ENCODE measurements at regions not wholly inside any gene's neighbourhood (a gene's known extent, or its start where the extent isn't known, plus 50 kb on each side); places are given as distances from the start of the nearest gene placed in this dataset.

- Mint-ChIP-seq H3K4me3 (ENCODE audit: unreplicated experiment) (no peak overlapping the region), H3K27ac (ENCODE audit: unreplicated experiment) (no peak overlapping the region), H3K27me3 (ENCODE audit: unreplicated experiment) (no peaks in the 10 kb centered on the region), H3K9me3 (ENCODE audit: unreplicated experiment) (no peaks in the 10 kb centered on the region), H3K4me1 (ENCODE audit: unreplicated experiment) (no peaks in the 10 kb centered on the region), H3K36me3 (ENCODE audit: low read depth, unreplicated experiment) (no peaks in the 10 kb centered on the region)
- no peak for TF ChIP-seq CTCF (IDR thresholded peaks at IDR 0.05; ENCODE audit: unreplicated experiment)
- no peak for DNase-seq (ENCODE audit: low spot score)
Measured at GRCh38 chr11:80694385-80694784, 1253.6 kb upstream of the TENM4 start.

- Mint-ChIP-seq H3K4me3 (ENCODE audit: unreplicated experiment) (no peak overlapping the region), H3K4me1 (ENCODE audit: unreplicated experiment) (no peaks in the 10 kb centered on the region), H3K27me3 (ENCODE audit: unreplicated experiment) (no peaks in the 10 kb centered on the region), H3K9me3 (ENCODE audit: unreplicated experiment) (no peaks in the 10 kb centered on the region), H3K27ac (ENCODE audit: unreplicated experiment) (no peak overlapping the region), H3K36me3 (ENCODE audit: low read depth, unreplicated experiment) (no peaks in the 10 kb centered on the region)
- TF ChIP-seq CTCF (IDR thresholded peaks at IDR 0.05; ENCODE audit: unreplicated experiment), result no peak
- DNase-seq (ENCODE audit: low spot score), result no peak
Measured at GRCh38 chr11:80687941-80688340, 1247.1 kb upstream of the TENM4 start.

GRCh38 chr11:80686889-80687288 is 1246.1 kb upstream of the TENM4 start:
- no peak for TF ChIP-seq CTCF (IDR thresholded peaks at IDR 0.05; ENCODE audit: unreplicated experiment)
- Mint-ChIP-seq H3K27ac (ENCODE audit: unreplicated experiment) (no peak overlapping the region), H3K4me1 (ENCODE audit: unreplicated experiment) (no peaks in the 10 kb centered on the region), H3K36me3 (ENCODE audit: low read depth, unreplicated experiment) (no peaks in the 10 kb centered on the region), H3K9me3 (ENCODE audit: unreplicated experiment) (no peaks in the 10 kb centered on the region), H3K27me3 (ENCODE audit: unreplicated experiment) (no peaks in the 10 kb centered on the region), H3K4me3 (ENCODE audit: unreplicated experiment) (no peak overlapping the region)
- DNase-seq (ENCODE audit: low spot score), result no peak

GRCh38 chr11:80673566-80673965 is 1232.7 kb upstream of the TENM4 start:
- Mint-ChIP-seq H3K9me3 (ENCODE audit: unreplicated experiment) (no peaks in the 10 kb centered on the region), H3K27me3 (ENCODE audit: unreplicated experiment) (no peaks in the 10 kb centered on the region), H3K27ac (ENCODE audit: unreplicated experiment) (no peak overlapping the region), H3K4me3 (ENCODE audit: unreplicated experiment) (no peak overlapping the region), H3K4me1 (ENCODE audit: unreplicated experiment) (no peaks in the 10 kb centered on the region), H3K36me3 (ENCODE audit: low read depth, unreplicated experiment) (no peaks in the 10 kb centered on the region)
- no peak for TF ChIP-seq CTCF (IDR thresholded peaks at IDR 0.05; ENCODE audit: unreplicated experiment)
- no peak for DNase-seq (ENCODE audit: low spot score)

- no peak for TF ChIP-seq CTCF (IDR thresholded peaks at IDR 0.05; ENCODE audit: unreplicated experiment)
- no peaks in the 10 kb centered on the region for H3K36me3 Mint-ChIP-seq (ENCODE audit: low read depth, unreplicated experiment)
- no peak for DNase-seq (ENCODE audit: low spot score)
- no peaks in the 10 kb centered on the region for H3K9me3 Mint-ChIP-seq (ENCODE audit: unreplicated experiment)
- no peak overlapping the region for H3K27ac Mint-ChIP-seq (ENCODE audit: unreplicated experiment)
- H3K27me3 Mint-ChIP-seq (ENCODE audit: unreplicated experiment), result no peaks in the 10 kb centered on the region
- no peaks in the 10 kb centered on the region for H3K4me1 Mint-ChIP-seq (ENCODE audit: unreplicated experiment)
- H3K4me3 Mint-ChIP-seq (ENCODE audit: unreplicated experiment), result no peak overlapping the region
Measured at GRCh38 chr11:80669620-80670019, 1228.8 kb upstream of the TENM4 start.
